NCI-H2171 (cell line): ENCODE measurements at regions not wholly inside any gene's neighbourhood (a gene's known extent, or its start where the extent isn't known, plus 50 kb on each side); places are given as distances from the start of the nearest gene placed in this dataset.

ENCODE experiments used
- DNase-seq: peaks from one replicate; lab custom pipeline; 2025; lab: John Stamatoyannopoulos, UW

- peak; percentile 11 for DNase-seq
Observed at GRCh38 chr2:219769090-219769910, 141.9 kb downstream of the SLC4A3 start.

- peak; percentile 26 for DNase-seq
Observed at GRCh38 chr2:219772103-219772635, 144.7 kb downstream of the SLC4A3 start.

DNA sequence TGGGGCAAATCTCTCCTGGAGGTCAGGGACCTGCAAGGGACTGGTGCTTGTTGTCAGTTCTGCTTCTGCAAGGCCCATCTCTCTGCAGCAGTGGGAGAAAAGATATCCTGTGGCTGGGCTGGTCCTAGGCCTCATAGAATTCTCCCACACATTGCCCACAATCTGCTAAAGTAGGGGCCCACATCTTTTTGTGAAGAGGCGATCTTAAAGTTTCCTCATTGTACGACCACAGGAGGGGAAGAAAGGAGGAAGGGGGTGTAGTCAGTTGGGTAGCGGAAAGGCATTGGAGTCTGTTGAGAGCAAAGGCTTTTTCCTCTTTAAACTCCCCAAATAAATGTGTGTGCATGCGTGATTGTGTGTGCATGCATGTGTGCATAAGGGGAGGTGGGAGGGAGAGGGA is 145.3 kb downstream of the SLC4A3 start:
- DNase-seq: no peak

GRCh38 chr2:219775506-219775905 is 148.1 kb downstream of the SLC4A3 start:
- no peak for DNase-seq

DNA sequence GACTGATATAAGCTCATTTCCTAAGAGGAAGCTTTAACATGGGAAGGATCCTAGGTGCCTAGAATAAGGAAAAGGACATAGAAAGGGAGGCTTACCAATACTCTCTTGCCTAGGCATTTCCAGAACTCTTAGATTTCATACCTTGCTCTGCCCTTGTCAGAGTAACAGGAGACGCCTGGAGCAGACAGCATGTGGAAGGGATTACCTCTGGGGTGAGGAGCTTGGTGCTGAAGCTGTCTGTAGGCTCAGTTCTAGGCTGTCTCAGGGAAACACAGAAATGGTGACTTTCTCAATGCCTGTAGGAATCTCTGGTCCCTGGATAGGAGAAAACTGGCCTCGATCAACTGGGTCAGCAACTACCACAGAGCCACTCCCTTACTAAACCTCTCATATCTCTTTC is 150.0 kb downstream of the SLC4A3 start:
- no peak for DNase-seq

DNA sequence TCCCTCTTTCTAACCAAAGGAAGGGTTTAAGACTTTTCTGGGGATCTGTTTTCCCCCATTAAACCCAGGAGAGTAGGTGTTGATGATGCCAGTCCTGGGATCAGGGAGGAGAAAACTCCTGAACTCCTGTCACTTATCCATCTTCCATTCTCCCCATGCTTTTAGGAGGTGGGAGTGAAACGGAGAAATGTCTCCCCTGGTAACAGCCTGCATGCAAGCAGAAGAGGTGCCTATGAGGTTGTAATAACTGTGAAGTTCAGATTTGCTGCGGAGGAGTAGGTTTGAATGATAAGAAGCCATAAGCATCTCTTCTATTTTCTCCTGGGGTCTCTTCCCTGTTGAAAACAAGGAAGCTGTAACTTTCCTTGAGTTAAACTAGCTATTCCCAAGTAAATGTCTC is 150.8 kb downstream of the SLC4A3 start:
- no peak for DNase-seq

DNA sequence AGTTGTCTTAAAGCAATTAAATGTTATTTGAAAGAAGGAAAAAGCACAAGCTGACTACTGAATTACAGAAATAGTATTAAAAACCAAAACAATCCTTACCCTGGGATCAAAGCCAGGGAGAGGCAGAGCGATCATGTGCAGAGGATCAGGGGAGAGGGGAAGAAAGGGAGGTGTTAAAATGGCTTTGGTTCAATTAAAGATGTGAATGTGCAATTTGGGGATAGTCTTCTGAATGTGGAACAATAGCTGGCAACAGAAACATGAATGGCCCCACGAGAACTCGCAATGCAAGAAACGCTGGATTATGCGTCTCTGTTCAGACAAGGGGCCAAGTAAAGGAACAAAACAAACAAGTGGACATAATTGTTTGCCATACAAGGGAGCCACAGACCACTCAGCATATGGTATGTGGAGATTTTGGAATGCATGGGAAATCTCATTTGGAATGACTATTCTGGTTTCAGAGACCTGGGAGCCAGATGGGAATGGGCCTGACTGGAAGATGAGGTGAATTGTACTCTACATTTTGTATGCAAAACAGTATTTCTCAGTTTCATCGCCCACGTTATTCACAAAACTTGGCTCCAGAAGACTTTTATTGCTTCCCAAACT is 155.4 kb downstream of the SLC4A3 start:
- no peak for DNase-seq

GRCh38 chr2:219783359-219783975 is 156.0 kb downstream of the SLC4A3 start:
- no peak for DNase-seq

- peak; percentile 82 for DNase-seq
Observed at GRCh38 chr2:219784178-219784577, 156.7 kb downstream of the SLC4A3 start.

DNA sequence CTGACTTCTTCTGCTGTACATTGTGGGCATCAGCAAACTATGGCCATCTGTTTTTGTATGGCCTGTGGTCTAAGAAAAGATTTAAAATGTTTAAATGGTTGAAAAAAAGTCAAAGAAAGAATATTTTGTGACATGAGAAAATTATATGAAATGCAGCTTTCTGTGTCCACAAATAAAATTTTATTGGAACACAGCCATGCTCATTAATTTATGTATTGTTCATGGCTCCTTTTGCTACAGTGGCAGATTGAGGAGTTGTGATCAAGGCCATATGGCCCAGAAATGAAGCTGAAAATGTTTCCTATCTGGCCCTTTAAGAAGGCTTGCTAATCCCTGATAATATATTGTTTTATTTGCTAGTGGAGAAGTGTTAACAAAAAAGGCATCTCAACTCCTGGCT is 162.0 kb downstream of the SLC4A3 start:
- peak; percentile 2 for DNase-seq

DNA sequence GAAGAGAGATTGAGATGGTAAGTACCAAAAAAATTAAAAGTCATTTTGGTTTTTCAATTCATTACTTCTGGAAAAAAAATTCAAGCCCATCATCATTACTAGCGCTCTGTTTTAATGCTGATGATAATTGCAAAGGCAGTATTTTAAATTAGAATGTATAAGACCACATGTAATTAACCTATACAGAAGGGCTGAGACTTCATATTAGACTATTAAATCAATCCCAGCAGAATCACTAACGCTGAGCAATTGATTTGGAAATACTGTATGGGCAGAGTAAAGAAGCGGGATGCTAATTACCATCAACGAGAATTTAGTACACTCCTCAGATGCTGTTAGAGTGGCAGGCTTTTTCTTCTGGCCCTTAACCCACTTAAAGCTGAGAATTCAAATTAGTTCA is 165.0 kb downstream of the SLC4A3 start:
- DNase-seq: no peak

DNA sequence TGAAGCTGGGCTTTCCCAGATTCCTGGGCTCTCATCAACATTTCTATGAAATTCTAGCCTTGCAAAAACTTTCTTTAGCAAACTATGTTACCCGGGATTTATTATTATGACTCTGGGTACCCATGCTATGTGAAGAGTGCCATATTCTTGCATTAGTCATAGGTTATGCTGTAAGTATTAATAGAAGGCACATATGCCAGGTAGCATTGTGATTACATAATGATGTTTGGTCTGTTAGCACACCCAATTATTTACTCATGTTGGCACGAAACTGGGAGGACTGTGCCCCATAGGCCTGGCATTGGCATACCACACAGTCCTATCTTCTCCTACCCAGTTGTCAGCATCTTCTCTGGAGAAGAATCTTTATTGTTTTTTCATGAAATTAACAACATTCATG is 171.0 kb downstream of the SLC4A3 start:
- DNase-seq: no peak

- no peak for DNase-seq
Observed at GRCh38 chr2:219803294-219803693, 175.9 kb downstream of the SLC4A3 start.

- DNase-seq: no peak
Observed at GRCh38 chr2:219810895-219811294, 183.5 kb downstream of the SLC4A3 start.

DNA sequence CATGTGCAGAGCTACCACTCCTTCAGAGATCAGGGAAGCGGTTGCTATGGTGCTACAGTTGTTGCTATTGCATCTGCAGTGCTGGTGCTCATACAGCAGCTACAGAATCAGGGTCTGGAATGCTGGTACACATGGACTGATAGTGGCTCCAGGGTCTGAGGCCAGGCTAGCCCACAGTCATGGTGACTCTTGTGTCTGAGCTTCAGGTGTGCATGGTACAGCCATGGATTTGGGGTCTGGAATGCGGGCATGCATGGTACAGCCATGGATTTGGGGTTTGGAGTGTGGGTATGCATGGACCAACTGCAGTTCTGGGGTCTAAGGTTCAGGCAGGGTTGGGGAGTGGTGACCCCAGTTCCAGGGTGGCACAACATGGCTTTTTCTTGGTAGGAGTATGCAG is 185.2 kb downstream of the SLC4A3 start:
- DNase-seq: no peak

DNA sequence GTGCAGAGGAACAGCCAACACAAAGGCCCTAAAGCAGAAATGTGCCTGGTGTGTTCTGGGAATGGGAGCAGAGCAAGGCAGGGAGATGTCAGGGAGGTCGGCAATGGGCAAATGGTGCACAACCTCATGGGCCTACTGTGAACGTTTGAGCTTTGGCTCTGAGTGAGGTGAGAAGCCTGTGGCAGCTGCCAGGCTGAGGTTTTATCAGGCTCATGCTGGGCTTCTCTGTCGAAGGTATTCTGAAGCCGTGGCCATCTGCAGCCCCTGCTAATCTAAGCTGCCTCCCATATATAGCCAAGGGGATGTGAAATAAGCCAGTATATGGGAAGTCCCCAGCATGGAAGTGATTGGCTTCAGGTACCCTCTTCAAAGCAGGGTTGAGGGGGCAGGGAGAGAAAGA is 193.3 kb downstream of the SLC4A3 start:
- DNase-seq: no peak

GRCh38 chr2:219823574-219823973 is 196.1 kb downstream of the SLC4A3 start:
- no peak for DNase-seq

GRCh38 chr2:219824996-219825395 is 197.6 kb downstream of the SLC4A3 start:
- no peak for DNase-seq

DNA sequence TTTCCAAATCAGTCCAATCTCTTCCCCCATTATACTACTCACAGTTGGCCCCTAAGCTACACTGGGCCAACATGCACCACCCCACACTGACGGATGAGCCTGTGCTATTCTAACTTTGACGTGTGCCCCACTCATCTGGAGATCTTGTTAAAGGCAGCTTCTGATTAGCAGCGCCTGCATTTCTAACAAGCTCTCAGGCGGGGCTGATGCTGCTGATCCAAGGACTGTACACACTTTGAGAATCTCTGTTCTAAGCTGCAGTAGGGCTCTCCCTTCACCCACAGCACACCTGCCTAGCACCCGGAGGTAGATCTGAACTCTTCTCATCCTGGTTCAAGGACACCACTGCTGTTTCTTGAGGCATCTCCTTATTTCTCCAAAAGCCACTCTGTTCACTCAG is 200.7 kb downstream of the SLC4A3 start:
- DNase-seq: no peak

DNA sequence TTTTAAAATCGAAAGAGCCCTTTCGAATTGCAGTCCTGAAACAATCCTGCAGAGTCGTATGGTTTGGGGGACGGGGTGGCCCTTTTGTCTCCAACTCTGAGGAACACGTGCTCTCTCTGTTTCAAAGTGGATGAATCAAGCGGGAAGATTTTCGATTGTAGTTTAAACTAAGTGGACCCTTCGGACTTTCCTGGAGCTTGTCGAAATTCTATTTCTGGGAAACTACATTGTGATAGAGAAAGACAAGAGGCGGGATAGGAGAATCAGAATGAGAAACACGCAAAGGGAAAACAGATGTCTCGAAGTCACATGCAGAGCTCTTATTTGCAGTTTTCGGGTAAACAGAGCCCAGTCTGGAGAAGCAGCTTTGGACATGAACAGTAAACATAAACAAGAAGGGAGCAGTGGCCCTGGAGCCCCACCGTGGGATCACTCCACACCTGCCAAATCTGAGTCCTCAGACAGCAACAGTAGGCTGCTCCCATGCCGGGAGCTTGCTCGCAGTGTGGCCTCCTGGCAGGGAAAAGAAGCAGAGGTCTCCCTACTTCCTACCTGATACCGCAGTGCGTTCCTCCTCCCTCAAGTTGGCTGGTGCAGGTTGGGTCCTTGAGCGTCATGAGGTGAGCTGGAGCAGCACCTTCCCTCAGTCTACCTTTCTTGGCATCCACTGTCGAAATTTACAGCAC is 202.4 kb downstream of the SLC4A3 start:
- DNase-seq: no peak

GRCh38 chr2:219830353-219830738 is 202.9 kb downstream of the SLC4A3 start:
- DNase-seq: no peak

DNA sequence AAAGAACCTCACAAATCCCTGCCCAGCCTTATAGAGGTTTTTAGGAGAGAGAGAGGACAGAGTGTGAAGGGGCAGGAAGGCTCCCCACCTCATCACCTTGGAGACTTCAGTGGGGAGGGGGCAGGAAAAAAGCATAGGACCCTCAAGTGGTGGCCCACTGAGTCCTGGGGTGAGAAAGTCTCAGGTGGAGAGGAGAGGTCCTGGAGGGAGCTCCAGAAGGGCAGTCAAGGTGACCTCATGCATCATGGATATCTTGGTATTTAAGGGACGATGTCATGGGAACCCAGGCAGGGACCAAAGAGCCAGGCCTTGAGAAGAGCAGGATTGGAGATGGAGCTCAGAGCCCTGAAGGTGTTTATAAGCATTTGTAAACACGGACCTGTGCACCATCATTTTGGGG is 204.5 kb downstream of the SLC4A3 start:
- no peak for DNase-seq

GRCh38 chr2:219832904-219833303 is 205.5 kb downstream of the SLC4A3 start:
- DNase-seq: no peak
